ENCODE measurements at regions not wholly inside any gene's neighbourhood (a gene's known extent, or its start where the extent isn't known, plus 50 kb on each side); places are given as distances from the start of the nearest gene placed in this dataset.

DNA sequence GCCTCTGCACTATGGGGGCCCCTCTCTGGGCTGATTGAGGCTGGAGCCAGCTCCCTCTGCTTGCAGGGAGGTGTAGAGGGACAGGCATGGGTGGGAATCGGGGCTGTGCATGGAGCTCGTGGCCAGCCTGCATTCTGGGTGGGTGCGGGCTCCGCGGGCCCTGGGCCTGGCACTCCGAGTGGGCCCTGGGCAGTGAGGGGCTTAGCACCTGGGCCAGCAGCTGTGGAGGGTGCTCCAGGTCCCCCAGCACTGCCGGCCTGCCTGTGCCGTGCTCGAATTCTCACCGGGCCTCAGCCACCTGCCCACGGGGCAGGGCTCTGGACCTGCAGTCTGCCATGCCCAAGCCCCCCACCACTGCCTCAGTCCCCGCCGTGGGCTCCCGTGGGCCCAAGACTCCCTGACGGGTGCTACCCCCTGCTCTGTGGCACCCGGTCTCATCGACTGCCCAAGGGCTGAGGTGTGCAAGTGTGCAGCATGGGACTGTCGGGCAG lies 681.2 kb downstream of the PDHA2 start:
- TF ChIP-seq POLR2A (IDR thresholded peaks at IDR 0.05) (no peak), CTCF (IDR thresholded peaks at IDR 0.05 in 4 of 5, conservative IDR thresholded peaks at IDR 0.05 in 1 of 5) (no peak)
